Panc1 (cell line): ENCODE measurements at regions not wholly inside any gene's neighbourhood (a gene's known extent, or its start where the extent isn't known, plus 50 kb on each side); places are given as distances from the start of the nearest gene placed in this dataset.

ENCODE experiments used
- ATAC-seq: fragments of 200-7000 bp; cut with Tn5 transposase; 2 replicates; pipeline ENCODE4 v1.9.1; 2020; ENCODE audit warnings: mild to moderate bottlenecking, moderate library complexity
- BruUV-seq: library from RNA; stranded (reverse); fragments of 400-500 nt; replicated peaks from 2 replicates; lab custom pipeline; 2021; lab: Mats Ljungman, UMichigan
- CTCF ChIA-PET: fragments of 300-600 bp; sonication (Branson Sonifier 250); formaldehyde crosslinking; loops from one replicate; lab custom pipeline; 2022; ENCODE audit warnings: antibody characterized with exemption; lab: Charles Lee
- POLR2A ChIA-PET: fragments of 300-600 bp; sonication (Branson Sonifier 250); formaldehyde crosslinking; loops from one replicate; lab custom pipeline; 2022; ENCODE audit warnings: antibody characterized with exemption; lab: Charles Lee
- DNase-seq: peaks from one replicate; pipeline ENCODE4 v3.0.0-alpha.2; 2010; ENCODE audit warnings: low read depth, low spot score
- H3K27ac ChIP-seq: 2 replicates; pipeline ENCODE4 v1.5.1; 2011; ENCODE audit warnings: mild to moderate bottlenecking, low read length, inconsistent platforms
- H3K27me3 ChIP-seq: fragments of 200-500 bp; sonication (Bioruptor generic); 2 replicates; pipeline ENCODE4 v1.6.0; 2014; ENCODE audit warnings: low read length, inconsistent platforms; ENCODE audit not compliant: control insufficient read depth, insufficient read depth
- H3K36me3 ChIP-seq: fragments of 200-500 bp; sonication (Bioruptor generic); 2 replicates; pipeline ENCODE4 v1.5.1; 2014; ENCODE audit warnings: inconsistent platforms, mild to moderate bottlenecking, low read length, moderate library complexity; ENCODE audit not compliant: control insufficient read depth, insufficient read depth
- H3K4me1 ChIP-seq: 2 replicates; pipeline ENCODE4 v1.5.1; 2011; ENCODE audit warnings: inconsistent platforms, mild to moderate bottlenecking, low read length, moderate library complexity; ENCODE audit not compliant: control insufficient read depth, insufficient read depth
- H3K4me3 ChIP-seq, 2 experiments: 2 replicates each; pipeline ENCODE4 v1.5.1; 2011 to 2012; ENCODE audit warnings: low read depth in 2 of 2, low read length in 2 of 2, mild to moderate bottlenecking in 2 of 2, inconsistent platforms in 1 of 2, moderate library complexity in 1 of 2
- H3K9me3 ChIP-seq: fragments of 200-500 bp; sonication (Bioruptor generic); 2 replicates; pipeline ENCODE4 v1.5.1; 2014; ENCODE audit warnings: low read depth, mild to moderate bottlenecking, inconsistent platforms, low read length, moderate library complexity; ENCODE audit not compliant: control insufficient read depth, insufficient read depth
- POLR2AphosphoS5 ChIP-seq: IDR thresholded peaks from 2 replicates; pipeline ENCODE4 v1.6.1; 2012; ENCODE audit warnings: mild to moderate bottlenecking, low read depth, low read length, moderate library complexity
- SIN3A ChIP-seq: IDR thresholded peaks from 2 replicates; pipeline ENCODE4 v1.6.1; 2012; ENCODE audit warnings: low read depth, mild to moderate bottlenecking, low read length, moderate library complexity, borderline replicate concordance; ENCODE audit not compliant: insufficient read depth
- TCF7L2 ChIP-seq: IDR thresholded peaks from 2 replicates; pipeline ENCODE4 v1.6.1; 2011; ENCODE audit warnings: mild to moderate bottlenecking, low read depth, low read length, inconsistent platforms
- in situ Hi-C: cut with HindIII; loops from 2 replicates; pipeline ENCODE4 v1.10.0; 2016; ENCODE audit warnings: low sequenced_read_pairs, low pct_unique_long_range_greater_than_20kb
- intact Hi-C: fragments of 100-400 bp; cut with micrococcal nuclease; formaldehyde crosslinking; loops from one replicate; pipeline ENCODE4 v1.10.0; 2022; ENCODE audit not compliant: unreplicated experiment
- TF ChIP-seq, protein P1 (sequence below): fragments of 450-650 bp; IDR thresholded peaks from 2 replicates; pipeline ENCODE4 v1.5.1; 2017; ENCODE audit warnings: mild to moderate bottlenecking
- TF ChIP-seq, protein P2 (sequence below), 2 experiments: IDR thresholded peaks; 2 replicates each; pipeline ENCODE4 v1.6.1; 2011 to 2012; ENCODE audit warnings: low read depth in 2 of 2, control low read depth in 1 of 2, low read length in 1 of 2, mild to moderate bottlenecking in 1 of 2, moderate library complexity in 1 of 2; ENCODE audit not compliant: insufficient read depth in 1 of 2

DNA sequence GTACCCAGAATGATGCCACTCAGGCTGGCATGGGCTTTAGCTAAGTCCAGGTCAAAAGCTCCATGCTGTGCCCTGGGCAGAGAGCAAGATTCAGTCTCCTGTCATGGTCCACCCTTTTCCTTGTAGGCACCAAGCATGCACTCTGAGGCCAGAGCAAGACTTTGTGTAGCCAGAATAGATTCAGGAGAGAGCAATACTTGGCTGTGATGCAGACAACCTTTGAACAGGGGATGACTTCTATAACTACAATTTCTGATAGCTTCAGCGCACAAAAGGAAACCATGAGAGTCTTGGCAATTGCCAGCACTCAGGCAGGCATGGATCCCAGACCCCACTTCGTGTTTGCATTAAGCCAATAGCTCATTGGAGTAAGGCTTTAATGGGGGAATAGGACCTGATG is 510.6 kb downstream of the RAB28 start:
- no peak for ATAC-seq

DNA sequence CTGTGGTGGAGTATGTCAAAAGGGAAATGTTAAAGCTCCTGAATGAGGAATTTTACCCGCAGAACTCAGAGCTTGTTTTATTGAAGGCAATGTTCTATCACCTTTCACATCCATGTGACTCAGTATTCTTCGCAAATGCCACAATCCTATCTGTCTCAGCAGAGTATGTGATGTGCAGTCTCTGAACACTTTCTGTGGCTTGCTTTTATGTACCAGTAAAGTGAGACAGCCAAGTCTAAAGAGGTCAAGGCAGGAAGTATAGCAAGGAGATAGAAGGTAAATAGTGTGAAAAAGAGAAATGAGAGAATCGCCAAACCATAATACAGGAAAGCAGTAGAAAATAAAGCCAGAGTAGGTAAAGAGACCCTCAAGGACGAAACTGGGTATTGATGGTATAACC is 515.8 kb downstream of the RAB28 start:
- no peak for DNase-seq
- TF ChIP-seq TCF7L2, result no peak
- no peak for TF ChIP-seq POLR2AphosphoS5
- TF ChIP-seq, protein P1, sequence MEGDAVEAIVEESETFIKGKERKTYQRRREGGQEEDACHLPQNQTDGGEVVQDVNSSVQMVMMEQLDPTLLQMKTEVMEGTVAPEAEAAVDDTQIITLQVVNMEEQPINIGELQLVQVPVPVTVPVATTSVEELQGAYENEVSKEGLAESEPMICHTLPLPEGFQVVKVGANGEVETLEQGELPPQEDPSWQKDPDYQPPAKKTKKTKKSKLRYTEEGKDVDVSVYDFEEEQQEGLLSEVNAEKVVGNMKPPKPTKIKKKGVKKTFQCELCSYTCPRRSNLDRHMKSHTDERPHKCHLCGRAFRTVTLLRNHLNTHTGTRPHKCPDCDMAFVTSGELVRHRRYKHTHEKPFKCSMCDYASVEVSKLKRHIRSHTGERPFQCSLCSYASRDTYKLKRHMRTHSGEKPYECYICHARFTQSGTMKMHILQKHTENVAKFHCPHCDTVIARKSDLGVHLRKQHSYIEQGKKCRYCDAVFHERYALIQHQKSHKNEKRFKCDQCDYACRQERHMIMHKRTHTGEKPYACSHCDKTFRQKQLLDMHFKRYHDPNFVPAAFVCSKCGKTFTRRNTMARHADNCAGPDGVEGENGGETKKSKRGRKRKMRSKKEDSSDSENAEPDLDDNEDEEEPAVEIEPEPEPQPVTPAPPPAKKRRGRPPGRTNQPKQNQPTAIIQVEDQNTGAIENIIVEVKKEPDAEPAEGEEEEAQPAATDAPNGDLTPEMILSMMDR, result no peak
- no peak for TF ChIP-seq SIN3A
- TF ChIP-seq, protein P2, sequence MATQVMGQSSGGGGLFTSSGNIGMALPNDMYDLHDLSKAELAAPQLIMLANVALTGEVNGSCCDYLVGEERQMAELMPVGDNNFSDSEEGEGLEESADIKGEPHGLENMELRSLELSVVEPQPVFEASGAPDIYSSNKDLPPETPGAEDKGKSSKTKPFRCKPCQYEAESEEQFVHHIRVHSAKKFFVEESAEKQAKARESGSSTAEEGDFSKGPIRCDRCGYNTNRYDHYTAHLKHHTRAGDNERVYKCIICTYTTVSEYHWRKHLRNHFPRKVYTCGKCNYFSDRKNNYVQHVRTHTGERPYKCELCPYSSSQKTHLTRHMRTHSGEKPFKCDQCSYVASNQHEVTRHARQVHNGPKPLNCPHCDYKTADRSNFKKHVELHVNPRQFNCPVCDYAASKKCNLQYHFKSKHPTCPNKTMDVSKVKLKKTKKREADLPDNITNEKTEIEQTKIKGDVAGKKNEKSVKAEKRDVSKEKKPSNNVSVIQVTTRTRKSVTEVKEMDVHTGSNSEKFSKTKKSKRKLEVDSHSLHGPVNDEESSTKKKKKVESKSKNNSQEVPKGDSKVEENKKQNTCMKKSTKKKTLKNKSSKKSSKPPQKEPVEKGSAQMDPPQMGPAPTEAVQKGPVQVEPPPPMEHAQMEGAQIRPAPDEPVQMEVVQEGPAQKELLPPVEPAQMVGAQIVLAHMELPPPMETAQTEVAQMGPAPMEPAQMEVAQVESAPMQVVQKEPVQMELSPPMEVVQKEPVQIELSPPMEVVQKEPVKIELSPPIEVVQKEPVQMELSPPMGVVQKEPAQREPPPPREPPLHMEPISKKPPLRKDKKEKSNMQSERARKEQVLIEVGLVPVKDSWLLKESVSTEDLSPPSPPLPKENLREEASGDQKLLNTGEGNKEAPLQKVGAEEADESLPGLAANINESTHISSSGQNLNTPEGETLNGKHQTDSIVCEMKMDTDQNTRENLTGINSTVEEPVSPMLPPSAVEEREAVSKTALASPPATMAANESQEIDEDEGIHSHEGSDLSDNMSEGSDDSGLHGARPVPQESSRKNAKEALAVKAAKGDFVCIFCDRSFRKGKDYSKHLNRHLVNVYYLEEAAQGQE (IDR thresholded peaks at IDR 0.05; ENCODE audit: insufficient read depth in 1 of 2, low read depth in 2 of 2, low read length in 1 of 2), result no peak
- CTCF ChIA-PET, result no interaction called here
- H3K36me3 ChIP-seq, result no peaks in the 10 kb centered on the region
- ATAC-seq, result no peak
- POLR2A ChIA-PET, result no interaction called here
- H3K9me3 ChIP-seq, result no peaks in the 10 kb centered on the region
- no peak overlapping the region for H3K4me3 ChIP-seq
- H3K4me1 ChIP-seq, result no peaks in the 10 kb centered on the region
- no peak overlapping the region for H3K27ac ChIP-seq
- no peaks in the 10 kb centered on the region for H3K27me3 ChIP-seq
- in situ Hi-C loops (no loop called here), intact Hi-C loops (no loop called here)
- BruUV-seq, result no TSS peak

More for the DNA sequence above, 510.6 kb downstream of the RAB28 start:
- in situ Hi-C loops, result no loop called here
- intact Hi-C loops, result no loop called here
- no TSS peak for BruUV-seq
- CTCF ChIA-PET, result no interaction called here
- no peak for DNase-seq
- H3K36me3 ChIP-seq, result no peaks in the 10 kb centered on the region
- no peaks in the 10 kb centered on the region for H3K27me3 ChIP-seq
- H3K9me3 ChIP-seq, result no peaks in the 10 kb centered on the region
- no peak for TF ChIP-seq TCF7L2
- TF ChIP-seq POLR2AphosphoS5, result no peak
- TF ChIP-seq, protein P1, result no peak
- TF ChIP-seq SIN3A, result no peak
- TF ChIP-seq, protein P2 (IDR thresholded peaks at IDR 0.05; ENCODE audit: insufficient read depth in 1 of 2, low read depth in 2 of 2, low read length in 1 of 2), result no peak
- H3K27ac ChIP-seq, result no peak overlapping the region
- H3K4me3 ChIP-seq, result no peak overlapping the region
- POLR2A ChIA-PET, result no interaction called here
- no peaks in the 10 kb centered on the region for H3K4me1 ChIP-seq
